VCaP (cell line): ENCODE measurements at regions not wholly inside any gene's neighbourhood (a gene's known extent, or its start where the extent isn't known, plus 50 kb on each side); places are given as distances from the start of the nearest gene placed in this dataset.

ENCODE experiments used
- H3K27ac ChIP-seq: fragments of 450-650 bp; 2 replicates; pipeline ENCODE4 v1.5.1; 2017
- CTCF ChIP-seq: fragments of 450-650 bp; conservative IDR thresholded peaks from 2 replicates; pipeline ENCODE4 v1.5.1; 2017; ENCODE audit warnings: mild to moderate bottlenecking, moderate library complexity

DNA sequence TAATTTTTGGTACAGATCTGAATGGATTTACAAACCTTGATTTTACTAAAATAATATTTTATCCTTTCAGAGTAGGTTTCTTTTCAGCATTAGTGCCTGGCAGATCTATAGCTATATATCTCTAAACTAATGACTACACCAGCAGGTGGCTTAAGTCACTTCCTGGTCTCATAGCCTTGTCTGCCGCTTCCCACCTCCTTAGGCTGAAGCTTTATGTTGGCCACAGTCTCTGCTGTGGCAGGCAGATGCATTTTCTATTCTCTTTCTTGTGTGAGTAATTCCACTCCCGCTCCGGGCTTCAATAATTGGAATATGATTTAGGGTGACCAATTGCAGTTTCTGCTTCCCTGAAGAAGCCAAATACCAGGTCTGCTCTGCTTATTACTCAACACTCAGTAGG, 226.8 kb upstream of the HS3ST5 start:
- H3K27ac ChIP-seq = no peak overlapping the region
- TF ChIP-seq CTCF = no peak

DNA sequence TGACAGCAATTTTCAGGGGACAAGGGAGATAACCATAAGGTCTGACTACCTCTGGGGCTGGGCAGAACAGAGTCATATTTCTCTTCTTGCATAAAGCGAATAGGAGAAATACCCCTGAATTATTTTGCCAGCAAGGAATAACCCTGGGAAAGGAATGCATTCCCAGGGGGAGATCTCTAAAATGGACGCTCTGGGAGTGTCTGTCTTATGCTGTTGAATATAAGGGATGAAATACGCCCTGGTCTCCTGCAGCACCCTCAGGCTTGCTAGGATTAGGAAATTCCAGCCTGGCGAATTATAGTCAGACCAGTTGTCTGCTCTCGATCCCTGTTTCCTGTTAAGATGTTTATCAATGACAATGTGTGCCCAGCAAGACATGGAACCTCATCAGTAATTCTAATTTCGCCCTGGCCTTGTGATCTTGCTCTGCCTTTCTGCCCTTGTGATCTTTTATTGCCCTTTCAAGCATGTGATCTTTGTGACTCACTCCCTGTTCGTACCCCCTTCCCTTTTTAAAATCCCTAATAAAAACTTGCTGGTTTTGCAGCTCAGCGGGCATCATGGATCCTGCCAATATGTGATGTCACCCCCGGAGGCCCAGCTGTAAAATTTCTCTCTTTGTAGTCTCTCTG, 221.6 kb upstream of the HS3ST5 start:
- TF ChIP-seq CTCF = no peak
- H3K27ac ChIP-seq = no peak overlapping the region

DNA sequence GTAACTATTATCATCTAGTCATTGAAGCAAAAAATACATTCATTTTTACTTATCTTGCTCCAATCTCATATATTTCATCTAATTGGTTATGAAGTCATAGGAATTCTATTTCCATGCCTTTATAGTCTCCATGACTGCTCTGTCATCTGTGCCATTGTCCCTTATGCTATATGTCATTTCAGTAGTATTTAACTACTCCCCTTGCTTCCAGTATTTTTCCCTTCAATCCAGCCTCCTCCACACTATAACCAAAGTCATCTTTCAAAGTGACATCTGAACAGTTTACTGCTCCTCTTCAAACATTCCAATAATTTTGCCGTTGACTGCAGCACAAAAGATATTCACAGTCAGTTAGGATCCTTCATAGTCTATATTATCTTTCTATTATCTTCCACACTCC, 216.6 kb upstream of the HS3ST5 start:
- TF ChIP-seq CTCF = no peak
- H3K27ac ChIP-seq = no peak overlapping the region

DNA sequence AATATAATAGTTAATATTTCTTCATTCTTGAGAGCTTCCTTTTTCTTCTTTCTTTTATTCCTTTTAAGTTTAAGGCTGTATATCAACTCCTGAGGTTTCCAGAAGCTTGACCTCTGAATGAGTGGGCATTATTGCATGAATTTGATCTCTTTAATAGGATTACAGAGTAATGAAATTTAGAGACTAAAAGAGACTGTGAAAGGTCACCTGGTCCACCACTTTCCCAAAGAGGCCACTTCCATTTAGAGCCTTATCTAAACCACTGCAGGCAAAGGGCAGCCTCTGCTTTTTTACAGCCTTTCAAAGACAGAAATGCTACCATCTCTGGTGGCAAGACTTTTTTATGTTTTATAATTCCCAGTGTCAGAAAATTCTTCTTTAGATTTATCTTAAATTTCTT, 215.3 kb upstream of the HS3ST5 start:
- TF ChIP-seq CTCF = no peak

DNA sequence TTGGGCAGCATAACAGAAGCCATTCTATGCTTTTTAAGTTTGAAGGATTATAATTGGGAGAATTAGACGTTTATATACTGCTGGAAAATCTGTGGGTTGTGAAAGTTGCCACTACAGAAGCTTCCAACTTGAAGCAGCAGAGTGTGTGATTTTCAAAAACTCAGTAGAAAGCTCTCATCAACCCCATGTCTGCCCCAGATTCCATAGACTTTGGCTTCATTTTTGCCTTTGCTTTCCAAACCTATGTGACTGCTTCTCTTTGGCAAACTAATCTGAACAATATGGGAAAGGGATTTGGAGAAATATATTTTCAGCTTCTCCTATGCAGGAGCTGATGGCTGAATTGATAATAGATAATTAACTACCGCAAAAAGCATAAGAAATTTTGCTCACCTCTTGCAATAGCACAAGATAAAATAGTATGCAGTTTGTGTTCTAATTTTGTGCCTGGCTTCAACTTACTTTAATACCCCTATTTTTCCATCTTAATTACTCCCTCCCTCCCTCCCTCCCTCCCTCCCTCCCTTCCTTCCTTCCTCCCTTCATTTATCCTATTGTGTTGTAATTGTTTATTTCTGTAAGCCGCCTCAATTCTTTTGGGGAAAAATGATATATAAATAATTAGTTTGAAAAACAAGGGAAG, 214.1 kb upstream of the HS3ST5 start:
- H3K27ac ChIP-seq = no peak overlapping the region
- TF ChIP-seq CTCF = no peak

More for the DNA sequence above, 215.3 kb upstream of the HS3ST5 start:
- no peak overlapping the region for H3K27ac ChIP-seq

DNA sequence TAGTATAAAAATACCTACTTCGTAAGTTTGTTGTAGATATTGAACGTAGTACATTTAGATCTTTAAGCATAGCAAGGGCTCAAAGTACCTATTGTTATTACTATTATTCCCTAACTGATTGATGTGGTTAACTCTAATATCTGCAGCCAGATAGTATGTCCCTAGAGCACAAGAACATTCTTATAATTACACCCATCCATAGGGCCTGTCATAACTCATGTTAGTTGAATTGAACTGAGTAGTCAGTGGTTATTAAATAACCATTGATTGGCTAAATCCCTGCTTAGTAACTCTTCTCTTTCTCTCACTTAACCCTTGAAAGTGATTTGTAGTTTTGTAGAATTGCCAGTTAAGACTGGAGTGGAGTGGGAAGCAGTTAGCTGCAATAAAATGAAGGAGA, 207.5 kb upstream of the HS3ST5 start:
- no peak for TF ChIP-seq CTCF
- H3K27ac ChIP-seq = no peak overlapping the region

GRCh38 chr6:114543696-114544095, 200.9 kb upstream of the HS3ST5 start:
- no peak overlapping the region for H3K27ac ChIP-seq
- TF ChIP-seq CTCF = no peak
